AML-193 (cell line): ENCODE measurements at regions not wholly inside any gene's neighbourhood (a gene's known extent, or its start where the extent isn't known, plus 50 kb on each side); places are given as distances from the start of the nearest gene placed in this dataset.
"Not testable (repeated sequence)": the region's sequence is repeated elsewhere in the genome, so short reads cannot be mapped to it uniquely, and the experiment has no call there.

Source experiments
- DNase-seq, 2 experiments: peaks; one replicate each; lab custom pipeline; 2025; lab: John Stamatoyannopoulos, UW

DNA sequence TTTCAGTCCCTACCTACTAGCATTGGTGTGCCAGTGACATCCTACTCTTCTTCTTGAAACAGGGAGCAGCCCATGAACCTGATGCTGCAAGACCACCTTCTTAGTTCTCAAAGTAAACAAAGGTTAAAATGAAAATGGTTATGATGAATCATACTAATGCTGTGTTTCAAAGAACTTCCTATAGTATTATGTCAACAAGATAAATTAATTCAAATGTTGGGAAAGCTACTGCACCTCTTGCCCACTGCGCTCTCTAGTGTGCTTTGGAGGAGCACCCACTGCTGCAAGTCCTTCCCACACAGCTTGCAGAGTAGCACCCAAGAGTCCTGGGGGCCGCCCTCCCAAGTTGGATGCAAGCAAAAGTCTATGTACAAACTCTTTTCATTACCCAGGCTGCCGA lies 81.1 kb downstream of the CD200R1L start:
- no peak for DNase-seq

DNA sequence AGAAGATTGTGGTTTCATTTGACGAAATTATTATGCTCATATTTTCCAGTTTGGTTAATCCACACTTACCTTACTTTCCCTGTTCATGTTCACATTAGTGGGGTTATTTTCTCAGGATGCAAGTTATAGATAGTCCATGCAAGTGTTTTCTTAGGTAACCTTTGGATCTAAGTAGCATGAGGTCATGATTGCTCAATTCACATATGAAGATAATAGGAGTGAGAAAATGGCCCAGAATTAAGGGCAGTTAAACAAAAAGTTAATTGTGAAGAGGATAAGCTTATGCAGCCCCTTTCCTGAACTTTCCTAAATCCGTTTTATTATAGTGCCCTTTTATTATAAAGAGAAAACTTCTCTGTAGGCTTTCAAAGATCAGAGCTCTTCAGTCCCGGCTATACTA lies 83.4 kb downstream of the CD200R1L start:
- DNase-seq = peak in 1 of 2 experiments; percentile 16

DNA sequence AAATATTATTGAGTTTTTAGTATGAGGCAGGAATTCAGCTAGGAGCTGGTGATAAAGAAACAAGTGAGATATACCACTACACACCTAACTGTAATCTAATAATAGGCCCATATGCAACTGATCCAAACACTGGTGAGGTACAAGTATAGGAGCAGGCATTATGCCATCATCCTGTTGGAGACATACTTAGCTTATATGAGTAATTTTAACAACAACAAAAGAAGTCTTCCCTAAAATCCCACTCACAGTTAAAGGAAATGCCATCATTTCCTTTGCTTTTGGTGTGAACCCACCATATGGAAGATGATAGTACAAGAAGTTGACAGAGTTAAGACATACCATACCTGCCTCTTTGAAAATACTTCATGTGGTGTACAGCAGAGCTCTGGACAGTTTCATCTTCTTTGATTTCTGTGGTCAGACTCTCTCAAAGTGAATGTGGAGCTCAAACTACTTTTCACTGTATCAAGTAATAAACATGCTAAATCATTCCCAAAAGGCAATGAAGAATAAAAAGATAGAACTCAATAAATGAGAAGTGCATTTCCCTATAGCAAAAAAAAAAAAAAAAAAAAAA lies 85.5 kb downstream of the CD200R1L start:
- DNase-seq = no peak

DNA sequence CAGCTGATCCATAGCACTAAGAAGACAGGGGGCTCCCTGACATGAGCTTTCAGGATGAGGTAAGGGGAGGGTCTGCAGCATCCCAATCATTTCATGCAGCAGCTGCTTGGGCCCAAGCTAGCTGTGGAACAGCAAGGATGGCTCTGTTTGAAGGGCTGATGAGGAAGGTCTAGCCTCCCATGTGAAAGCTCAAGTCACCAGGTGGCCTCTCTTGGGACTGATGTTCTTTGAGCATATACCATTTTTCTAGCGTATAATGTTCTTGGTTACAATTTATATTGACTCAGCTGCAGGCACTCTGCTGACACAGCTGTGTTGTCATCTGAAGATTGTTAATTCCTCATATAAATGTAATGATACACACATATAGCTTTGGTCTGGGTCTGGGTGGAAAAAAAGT lies 87.0 kb downstream of the CD200R1L start:
- no peak for DNase-seq

DNA sequence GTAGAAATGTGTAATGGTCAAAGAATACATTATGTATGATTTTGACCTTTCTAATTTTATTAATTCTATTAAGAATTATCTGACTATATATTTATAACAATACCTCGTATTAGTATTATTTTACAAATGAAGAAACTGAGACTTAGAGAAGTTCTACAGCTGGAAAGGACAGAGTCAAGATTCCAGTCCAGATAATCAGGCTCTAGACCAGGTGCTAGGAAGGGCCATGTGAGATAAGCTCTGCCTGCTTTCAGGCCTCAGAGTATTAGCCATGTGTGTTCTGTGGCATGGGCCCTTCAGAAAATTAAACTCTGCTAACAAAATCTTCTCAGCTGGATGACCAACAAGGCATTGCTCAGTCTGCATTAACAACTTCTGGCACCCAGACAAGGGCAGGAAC lies 87.5 kb downstream of the CD200R1L start:
- DNase-seq = no peak

DNA sequence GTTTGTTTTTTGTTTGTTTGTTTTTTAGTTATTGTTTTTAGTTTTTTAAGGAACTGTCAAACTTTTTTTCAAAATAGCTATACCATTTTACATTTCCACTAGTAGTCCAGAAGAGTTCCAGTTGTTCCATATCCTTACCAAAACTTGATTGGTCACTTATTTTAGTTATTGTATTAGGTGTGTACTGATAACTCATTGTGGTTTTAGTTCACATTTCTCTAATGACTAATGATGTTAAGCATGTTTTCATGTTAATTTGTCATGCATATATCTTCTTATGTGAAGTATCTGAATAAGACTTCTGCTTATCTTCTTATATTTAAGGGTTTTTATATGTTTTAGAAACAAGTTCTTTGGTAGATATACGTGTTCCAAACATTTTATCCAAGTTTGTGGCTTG lies 89.5 kb downstream of the CD200R1L start:
- no peak for DNase-seq

DNA sequence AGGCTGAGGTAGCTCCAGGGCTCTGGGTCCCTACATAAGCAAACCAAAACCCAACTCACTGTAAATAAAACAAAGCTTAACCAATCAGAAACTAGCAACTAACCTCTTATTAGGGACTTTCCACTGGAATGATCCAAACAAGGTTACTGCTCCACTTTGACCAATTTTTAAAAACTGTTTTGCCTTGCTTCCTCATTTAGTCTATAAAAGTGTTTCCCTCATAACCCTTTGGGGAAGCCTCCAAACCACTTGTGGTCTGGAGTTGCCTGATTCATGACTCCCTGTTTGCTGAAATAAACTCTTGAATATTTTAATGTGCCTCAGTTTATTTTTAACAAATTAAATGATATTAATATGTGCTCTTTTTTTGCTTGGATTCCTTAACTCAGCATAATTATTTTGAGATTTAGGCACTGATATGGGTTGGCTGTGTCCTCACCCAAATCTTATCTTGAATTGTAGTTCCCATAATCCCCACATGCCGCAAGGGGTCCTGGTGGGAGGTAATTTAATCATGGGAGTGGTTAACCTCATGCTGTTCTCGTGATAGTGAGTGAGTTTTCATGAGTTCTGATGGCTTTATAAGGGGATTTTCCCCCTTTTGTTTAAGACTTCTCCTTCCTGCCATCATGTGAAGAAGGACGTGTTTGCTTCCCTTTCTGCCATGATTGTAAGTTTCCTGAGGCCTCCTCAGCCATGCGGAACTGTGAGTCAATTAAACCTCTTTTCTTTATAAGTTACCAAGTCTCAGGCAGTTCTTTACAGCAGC lies 90.6 kb downstream of the CD200R1L start:
- peak; percentile 80 to 88 for DNase-seq

DNA sequence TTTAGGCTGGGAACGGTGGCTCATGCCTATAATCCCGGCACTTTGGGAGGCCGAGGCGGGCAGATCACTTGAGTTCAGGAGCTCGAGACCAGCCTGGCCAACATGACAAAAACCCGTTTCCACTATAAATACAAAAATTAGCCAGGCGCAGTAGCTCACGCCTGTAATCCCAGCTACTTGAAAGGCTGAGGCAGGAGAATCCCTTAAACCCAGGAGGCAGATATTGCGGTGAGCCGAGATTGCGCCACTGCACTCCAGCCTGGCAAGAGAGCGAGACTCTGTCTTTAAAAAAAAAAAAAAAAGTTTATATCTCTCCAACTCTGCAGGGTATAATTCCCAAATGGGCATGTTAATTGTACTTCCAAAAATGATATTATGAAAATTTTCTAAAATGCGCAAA lies 91.6 kb downstream of the CD200R1L start:
- DNase-seq = not testable (repeated sequence)

DNA sequence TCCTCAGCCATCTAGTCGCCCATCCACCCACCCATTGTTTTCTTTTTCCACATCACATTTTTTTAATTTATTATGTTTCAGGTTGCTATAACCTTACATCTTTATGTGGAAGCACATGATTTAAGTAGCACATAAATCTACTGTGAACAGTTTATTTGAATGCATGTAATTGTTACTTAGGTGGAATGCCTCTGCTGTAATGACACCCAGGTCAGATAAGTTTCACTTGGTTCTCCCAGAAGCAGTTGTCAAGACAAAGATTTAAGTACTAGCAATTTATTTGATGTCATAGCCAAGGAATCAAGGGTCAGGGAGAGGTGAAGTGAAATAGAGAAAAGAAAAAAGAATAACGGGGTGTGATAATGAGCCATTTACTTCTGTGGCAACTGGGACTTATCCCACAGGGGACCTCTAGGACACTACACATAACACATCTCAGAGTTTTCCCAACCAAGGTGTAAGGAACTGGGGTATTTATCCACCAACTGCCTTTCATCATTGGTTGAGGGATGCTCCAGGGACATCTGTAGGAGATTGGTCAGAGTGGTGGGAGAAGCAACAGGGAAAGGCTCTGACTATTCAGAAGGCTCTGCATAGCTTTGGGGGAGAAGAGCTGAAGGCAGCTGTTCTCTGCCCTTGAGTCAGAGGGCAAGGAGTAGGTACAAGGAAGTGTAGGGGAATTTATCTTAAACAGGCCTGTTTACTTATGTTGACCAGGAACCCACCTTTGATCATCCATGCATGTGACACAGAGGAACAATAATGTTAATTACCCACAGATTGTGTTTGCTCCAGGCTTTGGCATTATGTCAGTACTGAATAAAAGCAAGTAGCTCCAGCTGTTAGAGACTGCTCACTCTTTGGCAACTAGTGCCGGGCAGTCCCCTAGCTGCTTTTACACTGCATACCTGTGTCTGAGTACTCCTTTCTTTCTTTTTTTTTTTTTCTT lies 94.8 kb downstream of the CD200R1L start:
- DNase-seq = no peak

DNA sequence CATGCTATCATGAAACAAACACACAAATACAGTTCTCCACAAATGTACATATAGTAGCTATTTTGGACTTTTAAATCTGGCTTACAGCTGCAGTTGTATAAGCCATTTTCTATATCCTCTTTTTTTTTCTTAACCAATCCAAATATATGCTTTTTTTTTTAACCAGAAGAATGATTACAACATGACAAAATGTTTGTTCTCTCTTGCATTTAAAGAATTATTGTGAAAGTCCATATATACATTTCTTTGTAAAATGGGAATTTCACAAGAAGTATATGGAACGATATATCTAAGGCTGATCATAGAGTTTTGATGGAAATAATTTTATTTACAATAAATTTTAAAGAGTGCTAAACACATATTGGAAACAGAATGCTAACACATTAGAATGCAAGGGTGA lies 95.6 kb downstream of the CD200R1L start:
- DNase-seq = peak; percentile 59 to 64

DNA sequence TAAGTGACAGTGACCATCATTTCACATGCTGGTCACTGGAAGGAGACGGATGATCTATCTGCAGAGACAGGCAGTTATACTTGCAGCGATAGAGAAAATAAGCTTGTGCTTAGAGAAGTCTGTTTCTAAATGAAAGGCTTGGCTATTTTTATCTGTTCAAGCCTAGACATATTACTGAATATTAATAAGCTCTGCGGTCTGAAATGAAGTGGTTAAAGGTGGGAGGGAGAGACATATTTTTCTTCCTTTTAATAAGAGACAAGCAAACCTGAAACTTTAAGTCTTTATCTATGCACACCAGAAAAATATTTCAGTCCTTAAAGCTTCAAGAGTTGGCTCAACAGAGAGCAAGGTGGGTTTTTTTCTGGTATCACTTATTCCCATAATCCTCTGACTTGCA lies 99.0 kb downstream of the CD200R1L start:
- no peak for DNase-seq

DNA sequence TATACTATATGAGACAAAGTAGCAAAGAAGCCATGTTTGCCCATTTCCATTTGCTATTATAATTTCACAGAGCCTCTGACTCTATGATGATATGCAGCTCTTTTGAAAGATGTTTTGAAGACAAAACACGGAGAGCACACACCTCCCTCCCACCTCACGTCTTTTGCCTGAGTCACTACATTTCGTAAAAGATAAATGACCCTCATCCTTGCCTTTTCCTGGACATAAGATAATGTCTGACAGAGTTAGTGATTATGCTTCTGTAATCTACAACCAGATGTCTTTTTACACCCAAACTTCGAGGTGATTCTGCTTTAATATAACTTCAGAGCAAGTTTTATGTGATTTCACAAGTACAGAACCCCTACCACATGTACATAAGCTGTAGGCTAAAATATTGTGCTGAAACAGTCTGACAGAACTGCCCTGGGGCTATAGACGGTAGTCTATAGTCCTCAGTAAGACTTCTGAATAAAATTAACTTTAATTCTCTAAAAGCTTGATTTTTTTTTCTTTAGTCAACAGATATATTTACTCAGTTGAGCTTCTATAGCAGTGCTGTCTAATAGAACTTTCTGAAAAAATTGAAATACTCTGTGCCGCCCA lies 99.9 kb downstream of the CD200R1L start:
- no peak for DNase-seq

DNA sequence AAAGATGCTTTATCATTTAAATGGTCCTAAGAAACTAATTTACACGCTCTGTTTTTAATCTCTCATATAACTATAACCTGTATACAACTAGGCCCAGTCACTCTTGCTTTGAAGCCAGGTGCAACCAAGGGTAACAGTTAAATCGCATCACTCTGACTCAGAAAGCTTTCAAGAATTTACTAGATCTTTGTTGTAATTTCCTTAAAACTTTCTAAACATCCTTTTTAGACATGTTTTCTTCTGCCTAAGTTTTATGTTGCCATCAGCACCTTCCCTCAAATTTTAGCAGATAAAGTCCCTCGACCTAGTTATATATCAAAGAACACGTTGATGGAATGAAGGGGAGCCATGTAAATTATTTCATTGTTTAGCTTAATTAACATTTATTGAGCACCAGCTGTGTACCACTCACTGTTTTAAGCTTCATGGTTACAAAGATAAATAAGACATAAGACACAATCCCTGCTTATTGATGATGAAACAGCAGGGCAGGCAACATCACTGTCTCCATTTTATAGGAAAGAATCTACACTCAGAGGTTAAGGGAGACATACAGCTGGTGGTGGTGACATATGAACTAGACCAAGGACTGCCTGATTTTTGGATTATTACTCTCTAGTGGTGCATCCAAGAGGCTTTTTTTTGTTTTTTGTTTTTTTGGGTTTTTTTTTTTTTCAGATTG lies 101.0 kb downstream of the CD200R1L start:
- no peak for DNase-seq

DNA sequence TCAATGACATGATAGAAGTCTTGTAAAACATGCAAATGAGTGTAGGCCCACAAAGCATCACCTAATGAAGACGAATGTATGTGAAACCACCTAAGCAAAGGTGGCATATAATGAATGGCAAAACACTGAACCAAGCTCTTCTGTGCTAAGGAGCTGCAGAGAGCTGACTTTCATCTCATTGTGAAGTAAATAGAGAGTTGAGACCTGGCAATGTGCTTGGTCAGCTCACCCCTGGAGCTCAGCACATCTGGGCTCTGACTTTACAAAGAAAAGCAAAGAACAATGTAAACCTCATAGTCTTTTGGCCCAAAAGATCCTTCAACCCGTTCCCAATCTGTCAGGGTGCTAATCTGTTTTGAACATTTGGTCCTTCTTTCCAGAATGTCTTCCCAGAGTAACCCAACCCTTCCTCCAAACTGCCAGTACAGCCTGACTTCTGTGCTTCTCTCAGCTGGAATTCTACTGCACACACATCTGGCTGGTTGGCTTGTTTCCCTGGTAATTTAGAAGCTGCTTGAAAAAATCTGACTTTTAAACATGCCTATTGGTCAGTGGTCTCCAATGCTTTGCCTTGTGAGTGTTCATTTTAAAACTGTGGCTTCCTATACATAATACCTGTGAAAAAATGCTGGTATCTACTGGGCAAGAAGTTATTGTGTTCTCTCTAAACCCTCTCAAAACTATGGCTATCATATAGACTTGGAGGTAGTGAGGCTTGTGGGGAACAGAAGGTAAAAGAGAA lies 101.7 kb downstream of the CD200R1L start:
- DNase-seq = no peak

DNA sequence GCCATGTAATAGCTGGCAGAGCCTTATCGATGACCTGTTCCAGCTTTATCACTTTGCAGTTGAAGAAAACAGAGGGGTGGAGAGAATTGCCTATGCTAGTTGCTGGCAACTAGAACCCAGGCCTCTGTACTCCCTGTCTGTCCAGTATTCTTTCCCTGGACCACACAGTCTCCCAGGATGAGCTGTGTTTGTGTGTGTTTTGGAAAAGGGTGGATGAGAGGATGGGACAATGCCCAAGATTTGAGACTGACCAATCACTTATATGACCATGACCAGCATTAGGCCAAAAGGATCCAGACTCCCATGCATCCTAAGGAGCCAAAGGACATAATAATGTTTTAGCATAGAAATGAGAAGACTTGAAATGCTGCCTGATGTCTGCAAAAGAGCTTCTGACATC lies 102.6 kb downstream of the CD200R1L start:
- DNase-seq = no peak

DNA sequence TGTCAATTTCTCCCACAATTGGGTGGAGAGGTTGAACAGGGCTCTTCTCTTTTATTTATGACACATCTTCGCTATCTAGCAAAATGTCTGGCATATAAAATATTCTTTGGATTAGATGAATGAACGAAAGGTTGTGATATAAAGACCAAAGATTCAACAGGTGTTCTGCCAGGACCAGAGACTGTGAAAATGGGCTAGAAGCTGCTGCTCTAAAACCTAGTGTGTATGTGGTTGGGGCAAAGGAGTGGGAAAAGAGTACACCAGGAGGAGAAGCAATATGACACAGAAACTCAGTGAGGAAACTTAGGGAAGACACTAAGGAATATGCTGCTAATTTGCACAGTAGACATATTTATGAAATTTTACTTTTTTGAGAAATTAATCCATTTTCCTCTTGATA lies 102.0 kb upstream of the CCDC80 start:
- no peak for DNase-seq

DNA sequence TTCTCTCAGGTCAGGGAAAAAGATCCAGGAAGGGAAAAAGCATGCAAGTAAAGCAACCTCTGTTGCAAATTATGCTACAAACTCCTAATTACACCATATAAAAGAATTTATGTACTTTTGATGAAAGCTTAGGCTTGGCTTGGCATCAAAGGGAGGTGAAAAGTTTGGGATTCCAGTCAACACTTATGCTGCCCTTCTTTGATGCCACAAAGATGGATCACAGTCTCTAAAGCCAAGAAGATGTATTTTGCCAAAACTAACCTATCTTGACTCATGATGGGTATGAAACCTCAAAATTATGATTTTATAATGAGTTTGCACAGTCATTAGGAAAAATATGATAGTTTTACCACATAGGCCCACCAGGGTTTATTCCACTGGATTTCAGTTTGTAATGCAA lies 101.0 kb upstream of the CCDC80 start:
- no peak for DNase-seq

DNA sequence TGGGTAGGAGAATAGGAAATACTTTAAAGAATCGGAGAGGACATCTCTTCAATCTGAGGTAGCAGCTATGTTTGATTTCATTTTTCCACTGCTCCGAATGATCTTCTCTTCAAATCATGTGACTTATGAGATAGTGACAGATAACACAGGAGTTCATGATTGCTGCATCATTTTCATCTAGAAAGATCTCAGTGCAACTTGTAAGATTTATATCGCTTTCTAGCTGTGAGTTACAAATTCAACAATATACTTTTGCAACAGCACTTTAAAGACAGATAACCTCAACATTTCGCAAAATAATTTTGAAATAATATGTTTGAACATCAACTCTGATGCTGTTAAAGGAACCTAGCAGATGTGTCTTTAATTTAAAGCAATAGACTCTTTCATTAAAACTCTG lies 99.9 kb upstream of the CCDC80 start:
- DNase-seq = peak; percentile 86 to 91

DNA sequence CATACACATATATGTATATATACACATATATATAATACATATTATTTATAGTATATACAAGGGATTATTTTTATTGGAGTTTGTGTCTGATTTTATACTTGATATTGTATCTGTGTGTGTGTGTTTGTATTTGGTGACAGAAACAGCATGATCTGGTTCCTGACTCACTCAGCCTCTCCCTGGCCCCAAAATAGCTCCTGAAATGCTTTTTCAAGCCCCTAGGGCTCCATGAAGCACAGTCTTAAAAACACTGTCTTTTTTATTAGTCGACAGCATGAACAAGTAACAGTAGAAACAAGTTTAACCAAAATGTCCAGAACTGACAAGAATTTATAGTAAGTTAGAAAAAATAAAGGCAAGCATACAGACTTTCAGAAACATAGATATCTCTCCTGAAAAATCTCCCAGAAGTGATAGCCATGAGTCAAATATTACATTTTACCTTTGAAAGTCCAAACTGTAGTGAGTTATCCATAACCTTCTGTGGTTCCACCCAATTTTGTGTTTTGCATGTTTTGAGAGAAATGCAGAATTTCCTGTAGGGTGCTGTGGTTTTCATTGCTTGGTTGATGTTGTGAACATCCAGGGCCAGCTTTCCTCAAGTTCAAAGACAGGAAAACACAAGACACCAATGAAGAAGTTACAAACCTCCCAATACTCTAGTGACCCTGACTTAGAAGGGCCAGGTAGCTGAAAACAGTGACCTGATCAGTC lies 98.5 kb upstream of the CCDC80 start:
- DNase-seq = peak in 1 of 2 experiments; percentile 14

DNA sequence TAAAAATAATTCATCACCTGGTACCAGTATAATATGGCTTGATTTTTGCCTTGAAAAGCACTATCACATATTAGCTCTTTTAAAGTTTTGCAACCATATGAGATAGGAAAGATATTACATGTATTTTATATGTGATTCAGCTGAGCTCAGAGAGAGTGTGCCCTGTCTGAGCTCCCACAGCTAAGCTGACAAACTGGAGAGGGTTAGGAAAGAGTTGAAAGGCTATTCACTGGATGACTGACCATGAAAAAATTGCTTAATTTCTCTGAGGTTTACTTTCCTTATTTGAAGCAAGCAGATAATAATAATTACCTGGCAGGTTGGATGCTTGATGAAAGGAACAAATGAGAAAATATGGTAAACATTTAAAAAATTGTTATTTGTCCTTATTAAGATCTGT lies 97.4 kb upstream of the CCDC80 start:
- peak; percentile 80 to 83 for DNase-seq
